DND-41 (cell line): ENCODE measurements at regions not wholly inside any gene's neighbourhood (a gene's known extent, or its start where the extent isn't known, plus 50 kb on each side); places are given as distances from the start of the nearest gene placed in this dataset.
"Not testable (repeated sequence)": the region's sequence is repeated elsewhere in the genome, so short reads cannot be mapped to it uniquely, and the experiment has no call there.

Experiments used
- ATAC-seq: fragments of 200-7000 bp; cut with Tn5 transposase; 3 replicates; pipeline ENCODE4 v1.9.1; 2021; ENCODE audit warnings: low read depth; ENCODE audit not compliant: insufficient read depth
- DNase-seq: peaks from one replicate; pipeline ENCODE4 v3.0.0-alpha.2; 2020
- H2AFZ ChIP-seq: 2 replicates; pipeline ENCODE4 v1.6.0; 2012; ENCODE audit warnings: low read depth, low read length
- H3K27ac ChIP-seq: 2 replicates; pipeline ENCODE4 v1.5.1; 2012; ENCODE audit warnings: low read length, inconsistent platforms
- H3K27me3 ChIP-seq: fragments of 200-600 bp; sonication (generic); 2 replicates; pipeline ENCODE4 v1.6.0; 2012; ENCODE audit warnings: low read length, mild to moderate bottlenecking, inconsistent platforms; ENCODE audit not compliant: insufficient read depth, poor library complexity
- H3K36me3 ChIP-seq: 2 replicates; pipeline ENCODE4 v1.5.1; 2012; ENCODE audit warnings: low read length, inconsistent platforms; ENCODE audit not compliant: insufficient read depth
- H3K4me1 ChIP-seq: 2 replicates; pipeline ENCODE4 v1.5.1; 2012; ENCODE audit warnings: mild to moderate bottlenecking, low read length; ENCODE audit not compliant: insufficient read depth
- H3K4me2 ChIP-seq: 2 replicates; pipeline ENCODE4 v1.6.0; 2012; ENCODE audit warnings: mild to moderate bottlenecking, moderate library complexity, low read length, inconsistent platforms; ENCODE audit not compliant: insufficient read depth
- H3K4me3 ChIP-seq, 2 experiments: fragments of 200-600 bp in 1 of 2; shearing (Covaris generic) in 1 of 2; 2 replicates each; pipeline ENCODE4 v1.5.1; 2012 to 2016; ENCODE audit warnings: inconsistent platforms in 2 of 2, low read length in 2 of 2, mild to moderate bottlenecking in 2 of 2, low read depth in 1 of 2, moderate library complexity in 1 of 2
- H3K79me2 ChIP-seq: 2 replicates; pipeline ENCODE4 v1.6.0; 2012; ENCODE audit warnings: low read length, inconsistent platforms; ENCODE audit not compliant: insufficient read depth
- H3K9ac ChIP-seq: 2 replicates; pipeline ENCODE4 v1.6.0; 2012; ENCODE audit warnings: low read depth, mild to moderate bottlenecking, inconsistent platforms, low read length, moderate library complexity
- H3K9me3 ChIP-seq: 2 replicates; pipeline ENCODE4 v1.5.1; 2012; ENCODE audit warnings: low read length, moderate library complexity, mild to moderate bottlenecking, inconsistent platforms; ENCODE audit not compliant: insufficient read depth, severe bottlenecking
- H4K20me1 ChIP-seq: 2 replicates; pipeline ENCODE4 v1.6.0; 2012; ENCODE audit warnings: low read length; ENCODE audit not compliant: insufficient read depth
- CTCF ChIP-seq: IDR thresholded peaks from 2 replicates; pipeline ENCODE4 v1.5.1; 2012; ENCODE audit warnings: borderline replicate concordance, low read length, moderate library complexity, mild to moderate bottlenecking; ENCODE audit not compliant: poor library complexity, severe bottlenecking; ENCODE audit errors: extremely low read depth
- EZH2 ChIP-seq: IDR thresholded peaks from 3 replicates; pipeline ENCODE4 v1.6.1; 2012; ENCODE audit warnings: borderline replicate concordance, low read depth, mild to moderate bottlenecking, moderate library complexity, low read length, inconsistent platforms; ENCODE audit not compliant: severe bottlenecking

- Histone ChIP-seq H3K27me3 (no peaks in the 10 kb centered on the region), H2AFZ (no peak overlapping the region), H3K4me2 (no peak overlapping the region), H3K4me1 (no peaks in the 10 kb centered on the region), H4K20me1 (no peaks in the 10 kb centered on the region), H3K36me3 (no peaks in the 10 kb centered on the region), H3K9ac (no peak overlapping the region), H3K79me2 (no peaks in the 10 kb centered on the region), H3K9me3 (no peaks in the 10 kb centered on the region), H3K4me3 (no peak overlapping the region), H3K27ac (no peak overlapping the region)
- no peak for ATAC-seq
- DNase-seq = no peak
- no peak for TF ChIP-seq EZH2
- TF ChIP-seq CTCF = no peak
These were observed 72.4 kb upstream of the SLC66A3 start for GRCh38 chr2:11082880-11083279.

- not testable (repeated sequence) for H4K20me1 ChIP-seq, ATAC-seq, DNase-seq, H3K4me2 ChIP-seq, H3K36me3 ChIP-seq, H3K9me3 ChIP-seq, H3K27ac ChIP-seq, H3K4me3 ChIP-seq, H3K9ac ChIP-seq, H3K79me2 ChIP-seq, H3K27me3 ChIP-seq, H2AFZ ChIP-seq, H3K4me1 ChIP-seq
These were observed 66.4 kb upstream of the SLC66A3 start for GRCh38 chr2:11088821-11089220.

- no peak overlapping the region for H3K9ac ChIP-seq
- DNase-seq (no peak), ATAC-seq (no peak)
- H3K36me3 ChIP-seq = no peaks in the 10 kb centered on the region
- no peaks in the 10 kb centered on the region for H3K79me2 ChIP-seq
- TF ChIP-seq EZH2 (no peak), CTCF (no peak)
- H2AFZ ChIP-seq = no peak overlapping the region
- no peaks in the 10 kb centered on the region for H4K20me1 ChIP-seq
- no peaks in the 10 kb centered on the region for H3K27me3 ChIP-seq
- H3K27ac ChIP-seq = no peak overlapping the region
- H3K4me2 ChIP-seq = no peak overlapping the region
- H3K9me3 ChIP-seq = no peaks in the 10 kb centered on the region
- no peak overlapping the region for H3K4me3 ChIP-seq
- no peaks in the 10 kb centered on the region for H3K4me1 ChIP-seq
These were observed 65.1 kb upstream of the SLC66A3 start for GRCh38 chr2:11090187-11090586.

- no peak overlapping the region for H3K27ac ChIP-seq
- DNase-seq (no peak), ATAC-seq (no peak)
- TF ChIP-seq CTCF = no peak
- no peak overlapping the region for H3K4me2 ChIP-seq
- no peaks in the 10 kb centered on the region for H3K27me3 ChIP-seq
- no peaks in the 10 kb centered on the region for H3K79me2 ChIP-seq
- no peaks in the 10 kb centered on the region for H3K4me1 ChIP-seq
- no peak overlapping the region for H3K4me3 ChIP-seq
- no peaks in the 10 kb centered on the region for H3K9me3 ChIP-seq
- H4K20me1 ChIP-seq = no peaks in the 10 kb centered on the region
- no peaks in the 10 kb centered on the region for H3K36me3 ChIP-seq
- H2AFZ ChIP-seq = no peak overlapping the region
- H3K9ac ChIP-seq = no peak overlapping the region
These were observed 62.4 kb upstream of the SLC66A3 start for GRCh38 chr2:11092701-11093335.
